ENCODE measurements at regions not wholly inside any gene's neighbourhood (a gene's known extent, or its start where the extent isn't known, plus 50 kb on each side); places are given as distances from the start of the nearest gene placed in this dataset.

GRCh38 chr6:125415913-125416312 lies 114.1 kb upstream of the HDDC2 start:
- Histone ChIP-seq H3K27ac (ENCODE audit: low read depth in 1 of 2, low read length in 2 of 2) (no peak overlapping the region), H3K4me3 (replicated peaks in 1 of 3; ENCODE audit: low read depth in 2 of 3, low read length in 3 of 3) (no peak overlapping the region), H4K20me1 (ENCODE audit: insufficient read depth, low read length) (no peaks in the 10 kb centered on the region), H3K27me3 (ENCODE audit: control insufficient read depth in 2 of 2, insufficient read depth in 2 of 2, low read length in 2 of 2) (no peaks in the 10 kb centered on the region), H2AFZ (ENCODE audit: insufficient read depth, low read depth, low read length, poor library complexity, severe bottlenecking) (no peak overlapping the region), H3K4me2 (replicated peaks; ENCODE audit: extremely low read depth, low read length, poor library complexity, severe bottlenecking) (no peak overlapping the region), H3K9ac (ENCODE audit: insufficient read depth, low read length, poor library complexity, severe bottlenecking) (no peak overlapping the region), H3K4me1 (ENCODE audit: control insufficient read depth in 1 of 2, insufficient read depth in 2 of 2, low read length in 2 of 2) (no peaks in the 10 kb centered on the region), H3K79me2 (ENCODE audit: insufficient read depth, low read length) (no peaks in the 10 kb centered on the region), H3K9me3 (replicated peaks in 1 of 2; ENCODE audit: control insufficient read depth in 1 of 2, insufficient read depth in 1 of 2, low read length in 2 of 2) (no peaks in the 10 kb centered on the region), H3K36me3 (replicated peaks in 1 of 2; ENCODE audit: control insufficient read depth in 1 of 2, insufficient read depth in 2 of 2, low read length in 2 of 2) (no peaks in the 10 kb centered on the region)
- H3K4me3 Mint-ChIP-seq = no peak overlapping the region
- DNase-seq = no peak
- H3K4me1 Mint-ChIP-seq = no peaks in the 10 kb centered on the region
- H3K27ac Mint-ChIP-seq = no peak overlapping the region
- peaks cover 0 to 3% (median 1%) of the 10 kb centered on the region in 7 donors for H3K9me3 Mint-ChIP-seq
- H3K36me3 Mint-ChIP-seq = no peaks in the 10 kb centered on the region
- H3K27me3 Mint-ChIP-seq (ENCODE audit: low read depth in 3 of 3) = peaks cover 0 to 1% (median 0%) of the 10 kb centered on the region in 3 donors
- intact Hi-C loops (cut with micrococcal nuclease) = no loop called here
- no CpG with 5 or more reads among the region's 1 CpG for WGBS (ENCODE audit: insufficient coverage)
- no peak for TF ChIP-seq CTCF (IDR thresholded peaks at IDR 0.05)

GRCh38 chr6:125421836-125422235 lies 120.1 kb upstream of the HDDC2 start:
- H3K27me3 Mint-ChIP-seq (ENCODE audit: low read depth in 3 of 3) = peaks cover 0 to 4% (median 0%) of the 10 kb centered on the region in 3 donors
- no peak overlapping the region for H3K9ac ChIP-seq (ENCODE audit: insufficient read depth, low read length, poor library complexity, severe bottlenecking)
- H3K27me3 ChIP-seq (ENCODE audit: control insufficient read depth in 2 of 2, insufficient read depth in 2 of 2, low read length in 2 of 2) = no peaks in the 10 kb centered on the region
- H3K27ac ChIP-seq (ENCODE audit: low read depth in 1 of 2, low read length in 2 of 2) = no peak overlapping the region
- H3K36me3 Mint-ChIP-seq = no peaks in the 10 kb centered on the region
- H3K79me2 ChIP-seq (ENCODE audit: insufficient read depth, low read length) = no peaks in the 10 kb centered on the region
- no peak overlapping the region for H2AFZ ChIP-seq (ENCODE audit: insufficient read depth, low read depth, low read length, poor library complexity, severe bottlenecking)
- H3K4me3 ChIP-seq (replicated peaks in 1 of 3; ENCODE audit: low read depth in 2 of 3, low read length in 3 of 3) = no peak overlapping the region
- H3K36me3 ChIP-seq (replicated peaks in 1 of 2; ENCODE audit: control insufficient read depth in 1 of 2, insufficient read depth in 2 of 2, low read length in 2 of 2) = no peaks in the 10 kb centered on the region
- 94% methylated on average over 4 of the region's 9 CpGs for WGBS (ENCODE audit: insufficient coverage)
- DNase-seq = no peak
- H3K4me3 Mint-ChIP-seq = no peak overlapping the region
- H3K9me3 ChIP-seq (replicated peaks in 1 of 2; ENCODE audit: control insufficient read depth in 1 of 2, insufficient read depth in 1 of 2, low read length in 2 of 2) = no peaks in the 10 kb centered on the region
- no peak for TF ChIP-seq CTCF (IDR thresholded peaks at IDR 0.05)
- H3K4me1 Mint-ChIP-seq = no peaks in the 10 kb centered on the region
- no peaks in the 10 kb centered on the region for H4K20me1 ChIP-seq (ENCODE audit: insufficient read depth, low read length)
- H3K4me2 ChIP-seq (replicated peaks; ENCODE audit: extremely low read depth, low read length, poor library complexity, severe bottlenecking) = no peak overlapping the region
- intact Hi-C loops (cut with micrococcal nuclease) = no loop called here
- peaks cover 0 to 2% (median 2%) of the 10 kb centered on the region in 7 donors for H3K9me3 Mint-ChIP-seq
- no peak overlapping the region for H3K27ac Mint-ChIP-seq
- no peaks in the 10 kb centered on the region for H3K4me1 ChIP-seq (ENCODE audit: control insufficient read depth in 1 of 2, insufficient read depth in 2 of 2, low read length in 2 of 2)
